IMR-90 (cell line): ENCODE measurements at regions not wholly inside any gene's neighbourhood (a gene's known extent, or its start where the extent isn't known, plus 50 kb on each side); places are given as distances from the start of the nearest gene placed in this dataset.

Source experiments
- ATAC-seq: fragments of 200-7000 bp; cut with Tn5 transposase; 2 replicates; pipeline ENCODE4 v1.9.1; 2020; ENCODE audit warnings: low read depth, mild to moderate bottlenecking, moderate library complexity
- BruUV-seq: library from RNA; stranded (reverse); fragments of 400-500 nt; replicated peaks from 2 replicates; lab custom pipeline; 2021; lab: Mats Ljungman, UMichigan
- CTCF ChIA-PET: fragments of 300-600 bp; formaldehyde crosslinking; extraction: SDS; loops from one replicate; lab custom pipeline; 2021; ENCODE audit warnings: antibody characterized with exemption; lab: Yijun Ruan, JAX
- POLR2A ChIA-PET: fragments of 300-600 bp; sonication (Branson Sonifier 250); formaldehyde crosslinking; loops from one replicate; lab custom pipeline; 2022; ENCODE audit warnings: antibody characterized with exemption; ENCODE audit not compliant: unreplicated experiment; lab: Charles Lee
- DNase-seq: peaks from one replicate; pipeline ENCODE4 v3.0.0; 2013
- H2AFZ ChIP-seq: replicated peaks from 2 replicates; pipeline ENCODE3; 2013; ENCODE audit warnings: low read length, mild to moderate bottlenecking; ENCODE audit not compliant: poor library complexity
- H2AK5ac ChIP-seq: 2 replicates; pipeline ENCODE4 v1.6.1; 2013; ENCODE audit warnings: low read depth, low read length, inconsistent platforms
- H2AK9ac ChIP-seq: replicated peaks from 2 replicates; pipeline ENCODE3; 2013; ENCODE audit warnings: mild to moderate bottlenecking, low read depth, low read length, moderate library complexity; ENCODE audit not compliant: poor library complexity
- H2BK120ac ChIP-seq: 2 replicates; pipeline ENCODE4 v1.6.1; 2013; ENCODE audit warnings: low read depth, low read length, inconsistent platforms
- H2BK15ac ChIP-seq: 3 replicates; pipeline ENCODE4 v1.6.1; 2013; ENCODE audit warnings: low read depth, low read length, inconsistent platforms
- H2BK20ac ChIP-seq: 2 replicates; pipeline ENCODE4 v1.6.1; 2013; ENCODE audit warnings: low read depth, mild to moderate bottlenecking, inconsistent platforms, low read length, moderate library complexity
- H2BK5ac ChIP-seq: 2 replicates; pipeline ENCODE4 v1.6.1; 2013; ENCODE audit warnings: mild to moderate bottlenecking, low read depth, low read length, inconsistent platforms; ENCODE audit not compliant: poor library complexity, severe bottlenecking
- H3K14ac ChIP-seq: replicated peaks from 2 replicates; pipeline ENCODE4 v1.6.1; 2013; ENCODE audit warnings: low read depth, low read length, inconsistent platforms
- H3K18ac ChIP-seq: 2 replicates; pipeline ENCODE4 v1.6.1; 2013; ENCODE audit warnings: low read depth, low read length, control low read depth
- H3K23ac ChIP-seq: 2 replicates; pipeline ENCODE4 v1.6.1; 2013; ENCODE audit warnings: low read depth, low read length, inconsistent platforms
- H3K27ac ChIP-seq: 2 replicates; pipeline ENCODE4 v1.5.1; 2013; ENCODE audit warnings: mild to moderate bottlenecking, control low read depth, low read length; ENCODE audit not compliant: insufficient read depth
- H3K27me3 ChIP-seq: 2 replicates; pipeline ENCODE4 v1.6.1; 2013; ENCODE audit warnings: low read length; ENCODE audit not compliant: control insufficient read depth, insufficient read depth
- H3K36me3 ChIP-seq: 2 replicates; pipeline ENCODE4 v1.6.1; 2013; ENCODE audit warnings: low read length, mixed read lengths; ENCODE audit not compliant: control insufficient read depth, insufficient read depth
- H3K4ac ChIP-seq: 2 replicates; pipeline ENCODE4 v1.6.1; 2013; ENCODE audit warnings: low read depth, low read length, inconsistent platforms
- H3K4me1 ChIP-seq: 2 replicates; pipeline ENCODE4 v1.6.1; 2013; ENCODE audit warnings: low read length, mixed read lengths; ENCODE audit not compliant: control insufficient read depth, insufficient read depth
- H3K4me2 ChIP-seq: 2 replicates; pipeline ENCODE4 v1.6.1; 2013; ENCODE audit warnings: low read depth, mild to moderate bottlenecking, control low read depth, low read length, moderate library complexity
- H3K4me3 ChIP-seq: 2 replicates; pipeline ENCODE4 v1.5.1; 2013; ENCODE audit warnings: low read depth, mild to moderate bottlenecking, control low read depth, low read length, moderate library complexity; ENCODE audit not compliant: insufficient read depth
- H3K56ac ChIP-seq: 2 replicates; pipeline ENCODE4 v1.6.1; 2013; ENCODE audit warnings: low read length, inconsistent platforms; ENCODE audit not compliant: insufficient read depth; ENCODE audit errors: extremely low read depth
- H3K79me1 ChIP-seq, 2 experiments: 2 replicates each; pipeline ENCODE4 v1.6.1; 2013; ENCODE audit warnings: low read length in 2 of 2, inconsistent platforms in 1 of 2, low read depth in 1 of 2
- H3K9ac ChIP-seq: 2 replicates; pipeline ENCODE4 v1.6.1; 2013; ENCODE audit warnings: low read depth, low read length, control low read depth
- H3K9me1 ChIP-seq: 2 replicates; pipeline ENCODE4 v1.6.1; 2013; ENCODE audit warnings: low read length, inconsistent platforms; ENCODE audit not compliant: insufficient read depth
- H3K9me3 ChIP-seq: 2 replicates; pipeline ENCODE4 v1.6.1; 2013; ENCODE audit warnings: low read length; ENCODE audit not compliant: control insufficient read depth, insufficient read depth
- H4K20me1 ChIP-seq: 2 replicates; pipeline ENCODE4 v1.6.1; 2013; ENCODE audit warnings: low read length, inconsistent platforms; ENCODE audit not compliant: insufficient read depth
- H4K5ac ChIP-seq: 2 replicates; pipeline ENCODE4 v1.6.1; 2013; ENCODE audit warnings: mild to moderate bottlenecking, low read depth, low read length, control low read depth
- H4K8ac ChIP-seq, 2 experiments: 2 replicates each; pipeline ENCODE4 v1.6.1; 2013; ENCODE audit warnings: low read depth in 2 of 2, low read length in 2 of 2, control low read depth in 1 of 2, inconsistent platforms in 1 of 2
- H4K91ac ChIP-seq: 2 replicates; pipeline ENCODE4 v1.6.1; 2013; ENCODE audit warnings: low read depth, low read length, inconsistent platforms; ENCODE audit not compliant: insufficient read depth
- CEBPB ChIP-seq: IDR thresholded peaks from 2 replicates; pipeline ENCODE4 v1.6.1; 2012; ENCODE audit warnings: low read depth, low read length, improper control_type of control experiment
- CHD1 ChIP-seq: IDR thresholded peaks from 2 replicates; pipeline ENCODE4 v1.6.1; 2012; ENCODE audit warnings: low read depth, low read length, improper control_type of control experiment
- CTCF ChIP-seq: conservative IDR thresholded peaks from 2 replicates; pipeline ENCODE4 v1.5.1; 2012; ENCODE audit warnings: mild to moderate bottlenecking, low read depth, low read length, improper control_type of control experiment
- ELK1 ChIP-seq: fragments of 150-350 bp; IDR thresholded peaks from 2 replicates; pipeline ENCODE4 v1.6.1; 2016; ENCODE audit warnings: low read depth, mild to moderate bottlenecking, low read length, moderate library complexity, borderline replicate concordance
- FOS ChIP-seq: fragments of 150-350 bp; IDR thresholded peaks from 2 replicates; pipeline ENCODE4 v1.6.1; 2016; ENCODE audit warnings: low read depth, low read length
- MAFK ChIP-seq: IDR thresholded peaks from 2 replicates; pipeline ENCODE4 v1.6.1; 2012; ENCODE audit warnings: low read depth, low read length, improper control_type of control experiment
- MAZ ChIP-seq: IDR thresholded peaks from 2 replicates; pipeline ENCODE4 v1.6.1; 2012; ENCODE audit warnings: low read depth, mild to moderate bottlenecking, low read length, improper control_type of control experiment, moderate library complexity, borderline replicate concordance
- MXI1 ChIP-seq: IDR thresholded peaks from 2 replicates; pipeline ENCODE4 v1.6.1; 2012; ENCODE audit warnings: low read depth, mild to moderate bottlenecking, low read length, moderate library complexity, borderline replicate concordance
- POLR2A ChIP-seq: IDR thresholded peaks from 2 replicates; pipeline ENCODE4 v1.6.1; 2012; ENCODE audit warnings: mild to moderate bottlenecking, low read depth, low read length
- RAD21 ChIP-seq: IDR thresholded peaks from 2 replicates; pipeline ENCODE4 v1.6.1; 2012; ENCODE audit warnings: low read length, improper control_type of control experiment
- RCOR1 ChIP-seq: IDR thresholded peaks from 2 replicates; pipeline ENCODE4 v1.6.1; 2012; ENCODE audit warnings: mild to moderate bottlenecking, low read length, improper control_type of control experiment; ENCODE audit not compliant: insufficient replicate concordance
- USF2 ChIP-seq: fragments of 150-350 bp; IDR thresholded peaks from 2 replicates; pipeline ENCODE4 v1.6.1; 2017; ENCODE audit warnings: mild to moderate bottlenecking, antibody characterized with exemption, low read length, low read depth
- dilution Hi-C: fragments of 300-500 bp; cut with HindIII; formaldehyde crosslinking; loops from one replicate; pipeline ENCODE4 v1.14.3; 2018; ENCODE audit warnings: low sequenced_read_pairs; ENCODE audit not compliant: unreplicated experiment
- in situ Hi-C: fragments of 300-500 bp; cut with MboI; formaldehyde crosslinking; loops from 3 replicates; pipeline ENCODE4 v1.14.3; 2019; ENCODE audit warnings: low sequenced_read_pairs, inconsistent platforms, mixed read lengths
- intact Hi-C: fragments of 100-400 bp; cut with micrococcal nuclease; formaldehyde crosslinking; loops from 2 replicates; pipeline ENCODE4 v1.10.0; 2022

GRCh38 chr5:74021126-74021525 is 395.1 kb downstream of the ARHGEF28 start:
- no peak overlapping the region for H3K9ac ChIP-seq
- H4K91ac ChIP-seq: no peak overlapping the region
- H2AK5ac ChIP-seq: no peak overlapping the region
- H3K4me3 ChIP-seq: no peak overlapping the region
- H2BK15ac ChIP-seq: no peak overlapping the region
- BruUV-seq: no TSS peak
- no peak overlapping the region for H2AFZ ChIP-seq
- H3K4me2 ChIP-seq: no peak overlapping the region
- no peaks in the 10 kb centered on the region for H3K9me3 ChIP-seq
- no peaks in the 10 kb centered on the region for H4K20me1 ChIP-seq
- H4K5ac ChIP-seq: no peak overlapping the region
- H3K4ac ChIP-seq: no peak overlapping the region
- intact Hi-C loops (no loop called here), in situ Hi-C loops (no loop called here), dilution Hi-C loops (no loop called here)
- no peak overlapping the region for H2BK120ac ChIP-seq
- H3K36me3 ChIP-seq: no peaks in the 10 kb centered on the region
- H3K27ac ChIP-seq: no peak overlapping the region
- no peak overlapping the region for H3K18ac ChIP-seq
- no peak overlapping the region for H4K8ac ChIP-seq
- peaks cover 13% of the 10 kb centered on the region for H3K27me3 ChIP-seq
- DNase-seq (no peak), ATAC-seq (no peak)
- H3K9me1 ChIP-seq: no peaks in the 10 kb centered on the region
- TF ChIP-seq MAFK (no peak), POLR2A (no peak), USF2 (no peak), MXI1 (no peak), MAZ (no peak), RCOR1 (no peak), ELK1 (no peak), CTCF (no peak), CHD1 (no peak), RAD21 (no peak), CEBPB (no peak), FOS (no peak)
- ChIA-PET POLR2A (no interaction called here), CTCF (no interaction called here)
- H3K56ac ChIP-seq: no peak overlapping the region
- H2BK20ac ChIP-seq: no peak overlapping the region
- no peaks in the 10 kb centered on the region for H3K79me1 ChIP-seq
- no peak overlapping the region for H3K23ac ChIP-seq
- H3K14ac ChIP-seq: no peak overlapping the region
- no peak overlapping the region for H2AK9ac ChIP-seq
- H2BK5ac ChIP-seq: no peak overlapping the region
- H3K4me1 ChIP-seq: no peaks in the 10 kb centered on the region
